Breast epithelium (tissue), 3 donors: ENCODE measurements at regions not wholly inside any gene's neighbourhood (a gene's known extent, or its start where the extent isn't known, plus 50 kb on each side); places are given as distances from the start of the nearest gene placed in this dataset.

Source experiments
- POLR2A ChIP-seq: fragments of 450-650 bp; IDR thresholded peaks from one replicate; pipeline ENCODE4 v1.6.1; 2016; ENCODE audit warnings: antibody characterized with exemption, mild to moderate bottlenecking, moderate library complexity
- POLR2AphosphoS5 ChIP-seq, 3 donors: sonication (generic); formaldehyde crosslinking; IDR thresholded peaks; one replicate each; pipeline ENCODE4 v1.6.1; 2017; ENCODE audit warnings: antibody characterized with exemption in 3 of 3
- TF ChIP-seq, protein P1 (sequence below), 3 donors: fragments of 450-650 bp; IDR thresholded peaks; one replicate each; pipeline ENCODE4 v1.5.1; 2016 to 2017; ENCODE audit warnings: antibody characterized with exemption in 3 of 3, mild to moderate bottlenecking in 3 of 3, moderate library complexity in 3 of 3

DNA sequence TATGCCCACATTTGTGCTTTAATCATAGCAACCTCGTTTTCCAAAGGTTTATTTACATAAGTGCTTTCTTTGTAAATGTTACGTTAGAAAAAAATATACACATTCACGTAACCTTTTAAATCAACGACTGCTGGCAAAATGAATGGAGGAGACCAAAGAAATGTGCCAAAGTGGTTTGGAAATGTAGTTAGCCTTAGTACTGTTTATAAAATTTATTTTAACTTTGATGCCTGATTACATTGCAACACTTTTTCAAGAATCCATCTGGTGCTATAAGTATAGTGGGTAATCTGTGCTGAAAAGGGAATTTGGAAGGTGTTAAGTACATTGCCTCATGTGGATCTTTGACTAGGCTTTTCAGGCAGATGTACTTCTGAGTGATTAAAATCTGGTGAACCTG, 108.9 kb downstream of the IFI44 start:
- no peak for TF ChIP-seq POLR2A
- TF ChIP-seq, protein P1, sequence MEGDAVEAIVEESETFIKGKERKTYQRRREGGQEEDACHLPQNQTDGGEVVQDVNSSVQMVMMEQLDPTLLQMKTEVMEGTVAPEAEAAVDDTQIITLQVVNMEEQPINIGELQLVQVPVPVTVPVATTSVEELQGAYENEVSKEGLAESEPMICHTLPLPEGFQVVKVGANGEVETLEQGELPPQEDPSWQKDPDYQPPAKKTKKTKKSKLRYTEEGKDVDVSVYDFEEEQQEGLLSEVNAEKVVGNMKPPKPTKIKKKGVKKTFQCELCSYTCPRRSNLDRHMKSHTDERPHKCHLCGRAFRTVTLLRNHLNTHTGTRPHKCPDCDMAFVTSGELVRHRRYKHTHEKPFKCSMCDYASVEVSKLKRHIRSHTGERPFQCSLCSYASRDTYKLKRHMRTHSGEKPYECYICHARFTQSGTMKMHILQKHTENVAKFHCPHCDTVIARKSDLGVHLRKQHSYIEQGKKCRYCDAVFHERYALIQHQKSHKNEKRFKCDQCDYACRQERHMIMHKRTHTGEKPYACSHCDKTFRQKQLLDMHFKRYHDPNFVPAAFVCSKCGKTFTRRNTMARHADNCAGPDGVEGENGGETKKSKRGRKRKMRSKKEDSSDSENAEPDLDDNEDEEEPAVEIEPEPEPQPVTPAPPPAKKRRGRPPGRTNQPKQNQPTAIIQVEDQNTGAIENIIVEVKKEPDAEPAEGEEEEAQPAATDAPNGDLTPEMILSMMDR (IDR thresholded peaks at IDR 0.05), result no peak
- no peak for TF ChIP-seq POLR2AphosphoS5 (IDR thresholded peaks at IDR 0.05)
